Stimulated activated CD8-positive, alpha-beta memory T cell treated with anti-CD3 and anti-CD28 coated beads, Interleukin-4, amount 100 ng/mL, for 24 hours (primary cell): ENCODE measurements at regions not wholly inside any gene's neighbourhood (a gene's known extent, or its start where the extent isn't known, plus 50 kb on each side); places are given as distances from the start of the nearest gene placed in this dataset.
"Not testable (repeated sequence)": the region's sequence is repeated elsewhere in the genome, so short reads cannot be mapped to it uniquely, and the experiment has no call there.

ENCODE experiments used
- DNase-seq: peaks from one replicate; pipeline ENCODE4 v3.0.0-alpha.2; 2020; ENCODE audit warnings: low read depth

DNA sequence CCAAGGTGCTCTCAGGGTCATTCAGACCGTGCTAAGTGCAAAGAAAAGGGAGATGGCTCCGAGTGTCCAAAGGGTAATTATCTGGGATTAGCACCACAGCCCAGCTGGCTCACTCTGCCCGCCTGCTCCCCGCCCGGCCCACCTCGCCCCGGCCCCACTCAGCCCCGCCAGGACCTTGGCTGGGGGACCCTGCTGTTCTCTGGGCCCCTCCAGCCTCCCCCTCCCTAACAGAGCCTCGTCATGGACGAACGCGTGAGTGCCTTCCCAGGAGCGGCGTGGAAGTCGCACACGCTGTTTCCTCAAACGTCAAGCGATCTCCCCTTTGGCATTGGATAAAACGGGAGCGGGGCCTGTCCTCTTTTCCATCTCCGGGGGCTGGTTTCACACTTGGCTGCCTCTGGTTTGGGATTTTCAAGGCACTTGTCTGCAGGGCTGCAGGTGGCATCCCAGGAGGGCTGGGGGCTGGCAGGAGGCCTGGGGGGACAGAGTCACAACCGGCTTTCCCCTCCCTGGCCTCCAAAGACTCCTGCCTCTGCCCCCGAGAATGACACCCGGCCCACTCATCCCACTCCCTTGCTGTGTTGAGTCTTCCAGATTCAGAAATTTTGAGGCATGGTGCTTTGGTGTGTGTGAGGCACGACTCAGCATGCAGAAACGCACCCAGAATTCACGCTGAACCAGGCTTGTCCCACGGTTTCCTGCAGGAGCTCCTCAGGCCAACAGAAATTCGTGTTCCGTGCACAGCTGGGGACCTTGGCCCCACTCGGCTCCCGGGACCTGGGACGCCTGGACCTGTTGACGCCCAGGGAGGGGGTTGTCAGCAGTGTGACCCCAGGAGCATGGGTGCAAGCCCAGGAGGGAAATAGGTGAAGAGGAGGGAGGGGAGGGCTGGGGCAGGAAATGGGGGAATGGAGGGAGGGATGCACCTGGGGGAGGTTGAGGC, 110.0 kb downstream of the PDGFA start:
- DNase-seq: no peak

DNA sequence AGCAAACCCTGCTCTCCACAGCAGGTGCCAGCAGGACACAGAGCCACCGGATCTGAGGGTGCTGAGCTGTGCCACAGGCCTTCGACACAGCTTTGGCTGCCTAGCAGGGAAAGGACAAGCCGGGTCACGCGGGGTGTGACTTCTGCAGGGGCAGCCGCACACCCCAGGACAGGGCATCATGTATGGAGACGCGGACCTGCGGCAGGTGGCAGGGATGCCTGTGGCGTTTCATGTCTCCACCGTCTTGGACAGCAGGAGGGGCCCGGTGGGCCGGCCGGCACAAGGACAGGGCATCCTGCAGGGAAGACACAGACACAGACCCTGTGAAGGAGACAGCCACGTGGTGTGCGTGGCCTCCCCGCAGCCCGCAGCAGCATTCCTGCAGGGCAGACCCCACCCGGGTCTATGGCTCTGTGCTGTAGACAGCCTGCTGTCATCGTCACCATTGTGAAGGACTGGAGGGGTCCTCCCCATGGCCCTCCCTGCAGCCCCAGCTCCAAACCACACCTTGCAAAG, 109.2 kb downstream of the PDGFA start:
- DNase-seq: no peak

DNA sequence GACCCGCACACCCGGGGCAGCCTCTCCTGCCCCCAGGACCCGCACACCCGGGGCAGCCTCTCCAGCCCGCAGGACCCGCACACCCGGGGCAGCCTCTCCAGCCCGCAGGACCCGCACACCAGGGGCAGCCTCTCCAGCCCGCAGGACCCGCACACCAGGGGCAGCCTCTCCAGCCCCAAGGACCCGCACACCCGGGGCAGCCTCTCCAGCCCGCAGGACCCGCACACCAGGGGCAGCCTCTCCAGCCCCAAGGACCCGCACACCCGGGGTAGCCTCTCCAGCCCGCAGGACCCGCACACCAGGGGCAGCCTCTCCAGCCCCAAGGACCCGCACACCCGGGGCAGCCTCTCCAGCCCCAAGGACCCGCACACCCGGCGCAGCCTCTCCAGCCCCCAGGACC, 108.5 kb downstream of the PDGFA start:
- DNase-seq: not testable (repeated sequence)

DNA sequence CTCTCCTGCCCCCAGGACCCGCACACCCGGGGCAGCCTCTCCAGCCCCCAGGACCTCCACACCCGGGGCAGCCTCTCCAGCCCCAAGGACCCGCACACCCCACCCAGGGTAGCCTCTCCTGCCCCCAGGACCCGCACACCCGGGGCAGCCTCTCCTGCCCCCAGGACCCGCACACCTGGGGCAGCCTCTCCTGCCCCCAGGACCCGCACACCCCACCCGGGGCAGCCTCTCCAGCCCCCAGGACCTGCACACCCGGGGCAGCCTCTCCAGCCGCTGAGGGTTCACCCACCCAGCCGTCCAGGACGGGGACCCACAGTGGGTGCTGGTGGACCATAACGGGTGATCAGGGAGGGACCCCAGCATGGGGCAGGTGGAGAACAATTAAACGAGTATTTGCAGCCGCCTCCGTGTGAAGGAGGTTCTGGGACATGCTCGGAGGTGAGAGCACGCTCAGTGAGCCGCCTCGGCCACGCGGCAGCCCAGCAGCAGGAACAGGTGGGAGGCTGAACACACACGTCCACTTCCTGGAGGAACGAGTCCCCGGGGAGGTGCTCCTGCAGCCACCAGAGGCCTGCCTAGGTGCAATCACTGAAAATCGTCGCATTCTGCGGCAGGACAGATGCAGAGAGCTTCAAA, 107.9 kb downstream of the PDGFA start:
- DNase-seq: no peak

DNA sequence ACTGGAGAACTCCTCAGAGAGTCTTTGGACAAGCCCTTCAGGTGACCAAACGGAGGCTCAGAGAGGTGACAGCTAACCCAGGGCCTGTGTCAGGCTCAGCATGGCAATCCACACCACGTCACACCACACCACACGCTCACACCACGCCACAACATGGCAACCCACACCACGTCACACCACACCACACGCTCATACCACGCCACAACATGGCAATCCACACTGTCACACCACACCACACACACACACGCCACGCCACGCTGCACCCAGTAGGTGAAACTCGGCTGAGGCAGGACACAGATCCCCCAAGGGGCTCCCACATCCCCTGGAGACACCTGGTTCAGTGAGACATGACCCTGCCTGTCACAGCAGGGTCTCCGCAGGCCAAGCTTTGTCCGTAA, 107.3 kb downstream of the PDGFA start:
- no peak for DNase-seq

DNA sequence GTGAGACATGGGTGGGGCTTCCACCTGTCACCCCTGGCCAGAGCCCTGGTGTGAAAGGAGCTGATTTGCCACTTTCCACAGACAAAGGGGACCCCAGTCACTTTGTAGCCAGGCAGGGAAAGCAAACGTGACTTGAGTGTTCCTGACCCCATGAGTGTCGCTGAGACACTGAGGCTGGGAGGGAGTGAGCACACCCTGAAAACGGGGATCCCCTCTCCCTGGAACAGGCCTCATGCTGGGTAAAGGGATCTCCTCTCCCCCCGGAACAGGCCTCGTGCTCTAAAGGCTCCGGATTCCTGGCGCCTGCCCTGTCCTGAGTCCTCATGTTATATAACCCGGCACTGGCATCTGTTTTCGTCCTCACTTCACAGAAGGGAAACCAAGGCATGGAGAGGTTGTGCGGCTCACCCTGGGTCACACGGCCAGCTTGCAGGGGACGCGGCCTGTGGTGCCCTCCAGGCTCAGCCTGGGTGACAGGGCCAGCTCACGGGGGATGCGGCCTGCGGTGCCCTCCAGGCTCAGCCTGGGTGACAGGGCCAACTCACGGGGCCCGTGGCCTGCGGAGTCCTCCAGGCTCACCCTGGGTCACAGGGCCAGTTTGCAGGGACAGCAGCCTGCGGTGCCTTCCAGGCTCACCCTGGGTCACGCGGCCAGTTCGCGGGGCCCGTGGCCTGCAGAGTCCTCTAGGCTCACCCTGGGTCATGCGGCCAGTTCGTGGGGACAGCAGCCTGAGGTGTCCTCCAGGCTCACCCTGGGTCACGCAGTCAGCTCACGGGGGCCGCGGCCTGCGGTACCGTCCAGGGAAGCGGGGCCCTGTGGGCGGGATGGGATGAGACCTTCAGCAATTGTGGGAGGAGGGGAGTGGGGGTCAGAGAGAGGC, 104.7 kb downstream of the PDGFA start:
- DNase-seq: no peak

DNA sequence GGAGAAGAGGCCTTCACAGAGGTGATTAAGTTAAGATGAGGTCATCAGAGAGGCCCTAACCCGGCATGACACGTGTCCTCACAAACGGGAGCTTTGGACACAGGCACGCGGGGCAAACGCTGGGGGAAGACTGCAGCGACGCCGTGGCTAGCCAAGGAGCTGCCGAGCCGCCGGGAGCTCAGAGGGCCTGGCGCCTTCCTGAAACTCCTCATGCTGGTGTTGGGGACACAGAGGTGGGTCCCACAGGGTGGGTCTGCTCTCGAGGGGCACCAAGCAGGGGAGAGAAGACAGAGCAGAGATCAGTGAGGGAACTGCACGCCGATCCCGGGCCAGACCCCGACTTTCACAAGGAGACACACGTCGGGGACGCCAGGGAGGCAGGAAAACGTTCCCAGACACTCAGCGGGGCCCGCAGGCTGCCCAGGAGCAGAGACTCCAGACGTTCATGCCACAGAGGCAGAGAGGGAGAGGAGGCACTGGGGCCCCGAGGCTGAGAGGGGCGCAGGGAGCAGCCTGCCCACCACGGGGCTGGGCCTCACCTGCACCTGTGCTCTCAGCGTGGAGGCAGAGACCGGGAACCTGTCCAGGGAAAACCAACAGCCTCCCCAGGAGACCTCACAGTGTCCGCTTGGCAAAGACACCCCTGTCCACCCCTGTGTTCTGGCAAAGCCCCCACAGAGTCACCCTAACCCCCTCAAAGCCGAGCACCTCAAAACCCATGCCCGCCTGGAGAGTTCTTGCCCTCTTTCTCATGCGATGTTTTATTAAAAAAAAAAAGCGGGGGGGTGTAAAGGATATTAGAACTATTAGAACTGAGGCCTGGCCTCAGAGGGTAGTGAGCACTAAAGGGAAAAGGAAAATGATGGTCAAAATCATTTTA, 103.8 kb downstream of the PDGFA start:
- DNase-seq: no peak

DNA sequence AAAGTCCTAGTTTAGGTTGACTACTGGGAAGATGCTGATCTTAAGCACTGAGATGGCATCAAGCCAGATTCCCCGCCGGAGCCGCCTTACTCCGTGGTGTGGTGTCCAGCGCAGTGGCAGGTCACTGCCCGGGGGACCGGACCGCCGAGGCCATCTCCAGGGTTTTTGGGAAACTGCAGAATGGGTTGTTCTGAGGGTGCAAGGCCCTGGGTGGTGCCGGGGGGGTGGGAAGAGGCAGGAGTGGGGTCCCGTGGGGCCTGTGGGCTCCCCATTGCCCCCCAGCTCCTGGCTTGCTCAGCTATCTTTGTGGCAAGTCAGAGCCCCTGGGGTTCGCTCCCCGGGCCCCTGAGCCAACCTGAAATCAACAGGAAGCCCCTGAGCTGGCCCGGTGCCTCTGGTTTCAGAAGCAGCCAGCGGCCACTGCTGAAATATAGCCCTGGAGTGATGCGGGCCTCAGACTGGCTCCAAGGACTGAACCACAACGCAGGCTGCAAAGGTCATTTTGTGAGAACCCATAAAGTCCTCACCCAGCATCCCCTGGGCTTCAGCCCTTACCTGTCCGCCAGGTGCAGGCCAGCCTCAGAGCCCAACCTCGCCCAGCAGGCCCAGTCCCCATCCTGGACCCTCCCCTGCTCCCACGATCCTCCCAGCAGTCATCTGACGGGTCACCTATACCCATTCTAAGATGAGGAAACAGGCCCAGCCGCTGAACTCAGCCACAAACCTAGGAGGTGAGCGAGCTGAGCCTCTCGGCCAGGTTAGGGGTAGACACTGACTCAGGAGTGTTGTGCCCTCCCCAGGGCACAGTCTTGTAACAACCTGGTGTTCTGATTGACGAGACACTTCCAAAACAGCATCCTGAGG, 102.7 kb downstream of the PDGFA start:
- DNase-seq: no peak

DNA sequence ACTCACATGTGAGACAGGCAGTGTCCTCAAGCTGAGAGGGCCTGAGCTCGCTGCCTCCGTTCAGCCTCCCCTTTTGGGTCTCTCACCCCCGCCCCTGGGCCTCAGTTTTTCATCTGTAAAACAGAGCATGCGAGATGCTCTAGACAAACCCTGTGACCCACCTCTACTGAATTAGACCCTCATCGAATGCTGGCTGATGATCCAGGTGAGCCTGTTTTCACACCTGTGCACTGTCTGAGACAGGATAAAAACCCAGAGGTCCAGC, 102.1 kb downstream of the PDGFA start:
- DNase-seq: no peak

DNA sequence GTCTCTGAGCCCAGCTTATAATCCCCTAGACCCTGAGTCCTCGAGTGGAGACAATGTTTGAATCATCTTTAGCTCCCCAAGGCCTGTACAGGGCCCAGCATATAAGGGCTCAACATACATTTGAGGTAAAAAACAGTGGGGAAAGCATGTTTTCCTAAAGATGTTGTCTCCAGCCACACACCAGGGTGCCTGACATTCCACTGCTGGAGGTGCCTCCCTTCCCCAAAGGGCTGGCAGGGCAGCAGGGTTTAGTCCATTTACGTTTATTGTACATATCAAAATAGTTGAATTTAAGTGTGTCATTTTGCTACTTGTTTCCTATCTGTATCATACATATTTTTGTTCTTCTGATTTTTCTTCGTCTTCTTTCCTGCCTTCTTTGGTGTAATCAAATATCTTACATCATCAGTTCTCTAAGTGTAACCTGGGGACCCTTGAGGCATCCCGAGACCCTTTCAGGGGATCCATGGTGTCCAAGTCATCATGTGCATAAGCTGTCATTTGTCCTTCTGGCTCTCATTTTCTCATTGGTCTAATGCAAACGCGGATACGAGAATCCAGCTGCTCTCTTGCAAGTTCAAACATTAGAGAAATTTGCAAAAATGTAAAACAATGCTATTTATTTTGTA, 101.6 kb downstream of the PDGFA start:
- no peak for DNase-seq

GRCh38 chr7:418636-419280, 100.9 kb downstream of the PDGFA start:
- DNase-seq: no peak

GRCh38 chr7:420142-421093, 99.2 kb downstream of the PDGFA start:
- no peak for DNase-seq

DNA sequence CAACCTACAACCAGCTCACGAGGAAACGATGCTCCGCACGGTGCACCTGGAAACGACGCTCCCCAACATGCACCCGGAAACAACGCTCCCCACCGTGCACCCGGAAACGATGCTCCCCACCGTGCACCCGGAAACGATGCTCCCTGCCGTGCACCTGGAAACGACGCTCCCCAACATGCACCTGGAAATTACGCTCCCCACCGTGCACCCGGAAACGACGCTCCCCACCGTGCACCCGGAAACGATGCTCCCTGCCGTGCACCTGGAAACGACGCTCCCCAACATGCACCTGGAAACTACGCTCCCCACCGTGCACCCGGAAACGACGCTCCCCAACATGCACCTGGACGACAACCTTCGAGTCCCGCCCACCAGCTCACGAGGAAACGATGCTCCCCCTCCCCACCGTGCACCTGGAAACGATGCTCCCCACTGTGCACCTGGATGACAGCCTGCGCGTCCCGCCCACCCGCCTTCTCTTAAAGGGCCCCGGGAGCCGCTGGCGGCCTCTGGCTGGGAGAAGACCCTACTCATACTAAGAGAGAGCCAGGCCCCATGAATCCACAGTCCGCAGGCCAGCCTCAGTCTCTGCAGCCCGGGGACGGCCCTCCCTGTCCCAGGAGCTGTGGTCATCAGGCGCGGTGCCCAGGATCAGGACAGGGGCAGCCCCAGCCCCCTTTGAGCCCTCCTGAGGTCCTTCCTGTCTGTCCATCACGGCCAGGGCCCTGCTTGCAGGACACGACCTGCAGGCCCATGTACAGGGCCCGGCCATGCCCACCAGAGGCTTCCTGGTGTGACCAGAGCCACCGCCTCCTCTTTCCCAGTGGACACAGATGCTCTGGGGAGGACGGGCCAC, 98.3 kb downstream of the PDGFA start:
- no peak for DNase-seq

DNA sequence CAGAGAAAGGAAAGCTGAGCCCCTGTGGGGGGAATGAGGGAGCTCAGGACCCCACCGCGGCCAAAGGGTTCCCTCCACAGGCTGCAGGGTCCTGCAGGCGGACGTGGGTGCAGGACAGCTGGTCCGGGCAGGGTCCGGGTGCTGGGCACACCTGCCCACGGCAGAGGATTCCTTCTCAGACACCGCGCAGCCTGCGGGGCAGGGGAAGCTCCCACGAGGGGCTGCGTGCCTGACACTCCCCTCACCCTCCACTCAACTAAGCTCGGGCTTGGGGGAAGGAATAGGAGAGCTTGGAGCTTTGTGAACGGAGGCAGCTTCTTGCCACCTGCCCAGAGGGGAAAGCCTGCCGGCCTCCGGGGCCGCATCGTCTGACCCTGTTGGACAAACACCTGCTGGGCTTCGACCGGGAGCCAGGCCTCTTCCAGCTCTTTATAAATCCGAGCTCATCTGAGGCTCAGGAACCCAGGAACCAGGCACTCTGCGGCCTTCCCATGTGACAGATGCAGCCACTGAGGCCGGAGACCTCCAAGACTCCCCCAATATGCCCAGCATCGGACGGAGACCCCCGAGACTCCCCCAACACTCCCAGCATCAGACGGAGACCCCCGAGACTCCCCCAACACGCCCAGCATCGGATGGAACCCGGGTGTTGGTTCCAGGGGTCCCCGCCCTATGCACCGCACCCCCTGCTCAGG, 97.3 kb downstream of the PDGFA start:
- no peak for DNase-seq

- no peak for DNase-seq
Measured at GRCh38 chr7:422886-423225, 96.8 kb downstream of the PDGFA start.

- no peak for DNase-seq
Measured at GRCh38 chr7:423312-424260, 96.1 kb downstream of the PDGFA start.
